HG03159 (cell line): ENCODE measurements at regions not wholly inside any gene's neighbourhood (a gene's known extent, or its start where the extent isn't known, plus 50 kb on each side); places are given as distances from the start of the nearest gene placed in this dataset.
"Not testable (repeated sequence)": the region's sequence is repeated elsewhere in the genome, so short reads cannot be mapped to it uniquely, and the experiment has no call there.

Source experiments
- ATAC-seq: cut with Tn5 transposase; IDR thresholded peaks from one replicate; pipeline ENCODE4 v1.9.1; 2021; ENCODE audit warnings: mild to moderate bottlenecking, moderate library complexity; ENCODE audit not compliant: unreplicated experiment

DNA sequence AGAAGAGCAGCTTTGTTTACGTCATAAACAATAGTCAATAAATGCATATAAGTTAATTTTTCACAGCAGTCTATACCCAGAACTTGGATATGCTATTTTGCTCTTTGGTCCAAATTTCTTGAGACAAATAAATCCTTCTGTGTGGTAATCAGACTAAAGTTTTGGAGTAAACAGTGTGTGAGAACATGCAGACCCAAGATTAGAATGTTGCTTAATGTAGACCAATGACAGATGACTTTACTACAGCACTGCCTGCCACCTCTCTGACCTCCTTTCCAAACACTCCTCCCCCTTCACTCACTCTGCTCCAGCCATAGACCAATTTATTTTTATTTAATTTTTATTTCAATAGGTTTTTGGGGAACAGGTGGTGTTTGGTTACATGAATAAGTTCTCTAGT is 115.3 kb upstream of the TANK start:
- no peak for ATAC-seq

DNA sequence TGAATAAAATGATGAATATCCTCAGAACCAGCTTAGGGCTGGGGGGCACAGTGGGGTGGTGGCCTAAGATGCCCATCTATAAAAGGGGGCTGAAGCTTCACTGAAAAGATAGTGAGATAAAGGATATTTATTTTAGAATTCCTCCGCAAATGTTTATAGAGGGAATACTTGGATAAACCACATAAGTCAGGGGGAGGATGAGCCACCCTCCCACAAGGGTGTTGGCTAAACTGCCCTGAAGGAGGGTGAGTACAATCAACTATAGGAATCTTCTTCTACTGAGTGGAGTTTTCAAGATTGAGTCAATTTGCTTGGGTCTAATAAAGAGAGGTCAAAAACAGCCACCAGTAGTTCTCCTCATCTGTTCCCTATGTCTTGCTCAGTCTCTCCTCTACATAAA is 114.5 kb upstream of the TANK start:
- no peak for ATAC-seq

GRCh38 chr2:161046876-161047275 is 113.4 kb upstream of the TANK start:
- no peak for ATAC-seq

DNA sequence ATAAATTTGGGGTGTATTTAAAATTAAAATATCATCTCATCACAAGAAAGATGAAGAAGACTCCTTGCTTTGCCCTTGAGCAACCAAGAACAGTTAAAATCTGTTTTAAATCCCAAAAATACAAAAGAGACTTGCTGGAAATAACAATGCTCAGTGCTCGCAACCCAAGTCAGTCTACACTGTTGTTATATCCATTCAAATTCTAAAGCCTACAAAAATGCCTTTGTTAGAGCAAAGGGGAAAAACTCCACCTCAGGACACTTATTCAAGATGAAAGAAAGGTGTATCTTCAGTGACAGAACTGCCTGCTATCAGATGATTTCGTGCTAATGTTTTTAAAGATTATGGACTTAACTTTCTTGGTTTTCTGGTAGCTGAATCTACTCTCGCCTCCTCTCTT is 111.9 kb upstream of the TANK start:
- no peak for ATAC-seq

DNA sequence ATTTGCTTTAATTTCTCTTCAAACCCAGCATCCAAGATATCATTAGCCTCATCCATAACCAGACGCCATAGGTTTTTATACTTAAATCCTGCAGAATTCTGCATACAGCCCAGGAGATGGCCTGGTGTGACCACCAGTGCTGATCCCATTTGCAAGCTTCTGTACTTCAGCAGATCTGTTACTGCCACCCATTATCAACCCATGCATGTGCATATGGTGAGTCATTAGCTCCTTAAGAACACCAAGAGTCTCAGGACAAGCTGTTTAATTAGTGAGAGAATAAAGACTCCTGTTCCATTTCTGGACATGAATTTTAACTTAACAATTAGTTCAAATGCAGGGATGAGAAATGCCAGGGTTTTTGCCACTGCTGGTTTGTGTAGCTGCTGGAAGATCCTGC is 110.7 kb upstream of the TANK start:
- no peak for ATAC-seq

DNA sequence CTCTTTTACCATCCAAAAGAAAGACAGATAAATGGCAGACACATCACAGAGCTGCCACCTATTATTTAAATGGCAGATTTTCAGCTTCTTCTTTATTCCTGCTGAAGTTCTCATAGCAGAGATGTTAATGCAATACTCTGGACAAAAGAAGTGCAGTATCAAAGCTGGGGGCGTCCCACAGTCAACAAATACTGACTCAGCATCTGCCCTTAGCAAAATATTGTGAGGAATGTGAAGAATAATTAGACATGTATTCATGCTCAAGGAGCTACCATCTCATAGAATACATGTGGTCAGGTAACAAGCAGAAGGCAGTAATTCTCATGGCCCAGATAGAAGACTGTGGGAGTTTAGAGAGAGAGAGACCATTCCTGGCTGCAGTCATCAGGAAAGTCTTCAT is 108.0 kb upstream of the TANK start:
- ATAC-seq: no peak

DNA sequence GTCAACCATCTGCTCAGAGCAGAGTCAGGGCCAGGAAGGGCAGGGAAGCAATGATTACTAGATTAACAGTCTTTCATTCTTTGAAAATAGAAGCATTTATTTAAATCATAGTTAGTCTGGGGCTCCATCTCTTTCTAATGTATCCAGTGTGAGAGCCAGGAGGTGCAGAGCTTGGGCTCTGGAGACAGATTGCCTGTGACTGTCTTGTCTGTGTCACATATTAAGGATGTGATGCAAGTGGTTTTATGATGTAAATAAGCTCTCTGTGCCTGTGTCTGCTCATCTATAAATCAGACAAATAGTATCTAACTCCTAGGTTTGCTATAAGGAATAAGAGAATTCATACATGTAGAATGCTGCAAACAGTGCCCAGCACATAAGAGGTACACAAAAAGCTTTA is 104.9 kb upstream of the TANK start:
- ATAC-seq: no peak

- no peak for ATAC-seq
Measured at GRCh38 chr2:161059388-161059787, 100.8 kb upstream of the TANK start.

GRCh38 chr2:161061786-161062185 is 98.4 kb upstream of the TANK start:
- no peak for ATAC-seq

DNA sequence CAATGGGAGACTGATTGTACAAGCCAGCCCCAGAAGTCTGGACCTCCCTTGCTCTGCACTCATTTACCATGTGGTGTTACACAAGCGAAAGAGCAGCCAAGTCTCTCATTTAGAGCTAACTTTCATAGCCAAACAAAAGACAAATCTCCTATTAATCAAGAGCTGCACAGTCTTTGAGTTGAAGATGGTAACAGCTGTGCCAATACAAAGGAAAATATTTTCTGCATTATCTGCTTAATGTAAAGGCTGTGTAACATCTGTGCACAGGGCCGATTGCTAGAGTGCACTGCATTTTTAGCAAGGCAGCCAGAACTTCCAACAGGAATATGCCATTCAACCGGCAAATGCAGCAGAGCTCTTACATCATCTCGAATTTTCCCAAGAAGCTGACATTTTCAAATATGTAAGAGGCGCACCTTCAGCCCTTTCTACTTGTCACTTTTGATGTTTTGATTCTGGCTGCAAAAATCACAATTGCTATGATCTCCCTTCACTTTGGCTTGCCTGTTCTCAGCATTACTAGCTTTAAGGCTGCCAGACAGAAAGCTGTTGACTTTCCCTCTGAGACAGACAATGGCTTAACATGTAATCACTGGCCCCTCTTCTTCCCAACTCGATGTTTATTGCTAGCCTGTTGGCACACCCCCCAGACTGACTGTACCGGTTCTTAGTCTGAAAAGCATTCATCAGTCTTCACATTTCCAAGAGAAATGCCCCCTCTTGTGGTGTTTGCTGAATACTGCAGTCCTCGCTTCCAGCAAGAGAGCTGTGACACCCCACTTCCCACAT is 96.9 kb upstream of the TANK start:
- peak; percentile 94 for ATAC-seq

DNA sequence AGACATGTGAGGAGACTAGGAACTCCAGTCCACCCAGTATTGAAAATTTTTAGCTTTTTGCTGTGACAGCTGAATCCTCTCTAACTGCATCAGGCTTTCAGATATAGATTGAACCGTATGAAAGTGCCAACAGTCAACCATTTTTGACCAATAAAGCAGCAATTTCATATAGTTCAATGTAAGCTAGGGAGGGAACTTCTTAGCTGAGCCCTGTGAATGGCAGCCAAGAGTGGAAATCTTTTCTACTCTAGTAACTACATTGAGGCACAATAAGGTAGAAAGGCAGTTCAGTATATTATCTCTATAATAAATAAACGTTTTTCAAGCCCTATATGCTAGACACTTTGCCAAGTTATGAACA is 96.3 kb upstream of the TANK start:
- ATAC-seq: peak; percentile 23

- ATAC-seq: no peak
Measured at GRCh38 chr2:161067846-161068350, 92.3 kb upstream of the TANK start.

- ATAC-seq: no peak
Measured at GRCh38 chr2:161068670-161069069, 91.6 kb upstream of the TANK start.

DNA sequence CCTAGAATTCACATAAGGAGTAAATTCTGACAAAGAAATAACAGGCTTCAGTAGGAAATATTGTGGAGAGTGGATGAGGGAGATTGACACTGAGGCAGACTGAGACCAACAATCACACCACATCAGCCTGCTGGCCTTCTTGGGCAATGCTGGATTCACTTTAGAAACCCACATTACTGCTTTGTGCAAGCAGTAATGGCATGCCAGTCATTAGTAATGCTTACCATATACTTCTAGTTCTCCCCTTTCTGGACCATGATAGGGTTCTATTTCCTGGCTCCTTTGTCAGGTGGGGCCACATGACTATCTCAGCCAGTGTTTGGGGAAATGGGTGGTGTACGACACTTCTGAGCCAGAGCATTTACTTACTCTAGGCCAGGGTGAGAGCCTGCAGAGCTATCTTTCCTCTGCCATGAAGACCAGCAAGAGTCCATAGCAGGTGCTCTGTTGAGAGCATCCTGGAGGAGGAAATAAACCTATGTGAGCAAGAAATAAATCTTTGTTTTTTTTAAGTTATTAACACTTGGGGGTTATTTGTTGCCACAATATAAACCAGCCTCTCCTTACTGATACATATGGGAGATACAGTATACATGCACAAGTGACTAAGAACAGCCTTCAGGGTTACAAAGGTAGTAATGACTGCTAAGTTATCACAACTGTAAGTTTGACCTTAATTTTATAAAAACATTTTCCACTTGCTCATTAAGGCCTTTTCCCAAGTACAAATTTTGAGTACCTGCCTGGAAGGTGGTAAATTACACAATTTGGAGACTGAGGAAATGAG is 89.3 kb upstream of the TANK start:
- ATAC-seq: no peak

DNA sequence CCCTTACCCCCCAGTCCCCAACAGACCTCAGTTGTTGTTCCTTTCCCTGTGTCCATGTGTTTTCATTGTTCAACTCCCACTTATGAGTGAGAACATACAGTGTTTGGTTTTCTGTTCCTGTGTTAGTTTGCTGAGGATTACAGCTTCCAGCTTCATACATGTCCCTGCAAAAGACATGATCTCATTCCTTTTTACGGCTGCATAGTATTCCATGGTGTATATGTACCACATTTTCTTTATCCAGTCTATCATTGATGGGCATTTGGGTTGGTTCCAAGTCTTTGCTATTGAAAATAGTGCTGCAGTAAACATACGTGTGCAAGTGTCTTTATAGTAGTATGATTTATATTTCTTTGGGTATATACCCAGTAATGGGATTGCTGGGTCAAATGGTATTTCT is 87.8 kb upstream of the TANK start:
- ATAC-seq: not testable (repeated sequence)

- ATAC-seq: no peak
Measured at GRCh38 chr2:161075701-161076100, 84.5 kb upstream of the TANK start.

DNA sequence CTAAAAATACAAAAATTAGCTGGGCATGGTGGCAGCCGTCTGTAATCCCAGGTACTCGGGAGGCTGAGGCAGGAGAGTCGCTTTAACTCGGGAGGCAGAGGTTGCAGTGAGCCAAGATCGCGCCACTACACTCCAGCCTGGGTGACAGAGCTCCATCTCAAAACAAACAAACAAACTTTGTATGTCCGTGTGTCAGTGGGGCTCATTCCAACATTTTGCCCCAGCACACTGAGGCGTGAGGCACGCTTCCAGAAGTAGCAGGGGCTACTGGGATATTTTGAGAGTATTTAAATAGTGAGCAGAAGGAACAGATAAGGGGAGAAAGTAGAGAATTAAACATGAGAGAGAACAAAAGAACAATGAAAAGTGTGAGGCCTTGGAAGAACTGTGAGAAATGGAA is 83.3 kb upstream of the TANK start:
- ATAC-seq: no peak

DNA sequence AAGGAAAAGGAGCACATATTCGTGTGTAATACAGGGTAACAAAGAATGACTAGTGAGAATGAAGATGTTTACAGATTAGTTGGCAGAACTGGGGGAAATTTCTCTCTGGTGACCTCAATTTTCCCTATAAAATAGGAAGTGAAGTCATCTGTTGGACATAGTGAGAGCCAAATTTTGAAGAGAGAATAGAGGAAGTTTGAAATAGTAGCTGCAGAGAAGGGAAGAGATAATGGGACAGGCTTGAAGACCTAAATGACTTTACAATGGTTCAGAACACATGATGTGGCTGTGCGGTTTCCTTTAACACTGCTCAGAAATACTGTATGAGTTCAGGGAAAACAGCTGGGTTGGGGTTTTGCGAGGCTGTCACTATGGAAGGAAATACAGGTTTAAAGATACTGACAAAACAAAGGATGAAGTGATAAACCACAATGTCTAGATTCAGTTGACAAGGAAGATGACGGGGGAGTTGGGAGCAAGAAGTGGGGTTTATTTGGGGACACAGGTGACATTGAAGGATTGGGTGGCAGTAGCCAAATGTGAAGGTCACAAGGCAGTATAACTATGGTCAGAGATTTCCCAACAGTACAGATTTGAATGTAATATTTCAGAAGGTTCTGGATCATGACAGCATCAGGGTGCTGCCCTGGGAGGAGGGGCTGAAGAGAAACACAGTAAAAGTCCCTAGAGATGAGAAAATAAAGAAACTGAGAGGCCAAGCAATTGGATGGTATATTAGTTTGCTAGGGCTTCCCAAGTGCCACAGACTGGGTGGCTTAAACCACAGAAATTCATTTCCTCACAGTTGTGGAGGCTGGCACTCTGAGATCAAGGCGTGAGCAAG is 82.6 kb upstream of the TANK start:
- ATAC-seq: peak; percentile 91

- ATAC-seq: no peak
Measured at GRCh38 chr2:161078211-161078539, 82.1 kb upstream of the TANK start.

DNA sequence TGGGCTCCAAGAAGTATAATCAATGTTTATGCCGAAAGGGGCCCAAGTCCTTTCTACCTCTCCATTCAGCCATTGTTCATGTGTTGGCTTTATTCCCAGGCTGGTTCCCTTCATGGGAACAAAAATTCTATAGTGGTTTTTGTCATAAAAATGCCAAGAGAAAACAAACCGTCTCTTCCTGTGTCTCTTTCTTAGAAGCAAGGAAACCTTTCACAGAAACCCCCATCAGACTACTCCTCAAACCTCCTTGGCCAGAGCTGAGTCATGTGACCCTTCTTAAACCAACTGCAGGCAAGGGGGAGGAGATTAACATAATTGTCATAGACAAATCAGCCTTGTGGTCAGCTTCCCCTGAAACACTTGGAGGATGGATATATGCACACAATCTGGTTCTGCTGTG is 75.1 kb upstream of the TANK start:
- ATAC-seq: no peak

GRCh38 chr2:161088658-161089350 is 71.4 kb upstream of the TANK start:
- peak; percentile 78 for ATAC-seq
